Stimulated activated CD4-positive, alpha-beta T cell treated with anti-CD3 and anti-CD28 coated beads, Interleukin-15, amount 100 ng/mL, for 24 hours (primary cell): ENCODE measurements at regions not wholly inside any gene's neighbourhood (a gene's known extent, or its start where the extent isn't known, plus 50 kb on each side); places are given as distances from the start of the nearest gene placed in this dataset.
A peak's percentile ranks its signal among the peaks of the same experiment; 100 is the strongest.

Source experiments
- DNase-seq: peaks from one replicate; pipeline ENCODE4 v3.0.0-alpha.2; 2020

DNA sequence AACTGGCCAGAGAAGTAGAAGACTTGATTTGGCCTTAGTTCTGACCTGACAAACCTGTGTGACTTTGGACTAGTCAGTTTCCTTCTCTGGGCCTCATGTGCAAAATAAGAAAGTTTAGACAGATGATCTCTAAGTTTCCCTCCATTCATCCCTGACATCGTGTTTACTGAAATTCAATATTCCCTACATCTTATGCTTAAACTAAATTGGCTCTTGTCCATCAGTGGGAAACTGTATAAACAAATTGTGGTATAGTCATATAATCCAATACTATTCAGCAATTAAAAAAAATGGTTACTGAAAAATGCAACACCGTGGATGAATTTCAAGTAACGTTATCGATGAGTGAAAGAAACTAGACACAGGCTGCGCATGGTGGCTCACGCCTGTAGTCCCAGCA lies 64.4 kb upstream of the HRH1 start:
- DNase-seq = no peak

DNA sequence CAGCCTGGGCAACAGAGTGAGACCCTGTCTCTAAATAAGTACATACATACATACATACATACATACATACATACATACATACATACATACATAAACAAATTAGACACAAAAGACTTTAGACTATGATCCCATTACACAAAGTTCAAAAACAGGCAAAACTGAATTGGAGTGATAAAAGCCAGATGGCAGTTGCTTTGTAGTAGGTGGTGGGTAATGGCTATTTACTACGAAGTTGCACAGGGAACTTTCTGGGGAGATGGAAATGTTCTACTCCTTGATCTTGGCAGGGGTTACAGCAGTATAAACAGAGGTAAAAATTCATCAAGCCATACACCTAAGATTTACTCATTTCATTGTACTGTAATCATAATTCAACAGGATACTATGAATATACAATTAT lies 63.7 kb upstream of the HRH1 start:
- no peak for DNase-seq

DNA sequence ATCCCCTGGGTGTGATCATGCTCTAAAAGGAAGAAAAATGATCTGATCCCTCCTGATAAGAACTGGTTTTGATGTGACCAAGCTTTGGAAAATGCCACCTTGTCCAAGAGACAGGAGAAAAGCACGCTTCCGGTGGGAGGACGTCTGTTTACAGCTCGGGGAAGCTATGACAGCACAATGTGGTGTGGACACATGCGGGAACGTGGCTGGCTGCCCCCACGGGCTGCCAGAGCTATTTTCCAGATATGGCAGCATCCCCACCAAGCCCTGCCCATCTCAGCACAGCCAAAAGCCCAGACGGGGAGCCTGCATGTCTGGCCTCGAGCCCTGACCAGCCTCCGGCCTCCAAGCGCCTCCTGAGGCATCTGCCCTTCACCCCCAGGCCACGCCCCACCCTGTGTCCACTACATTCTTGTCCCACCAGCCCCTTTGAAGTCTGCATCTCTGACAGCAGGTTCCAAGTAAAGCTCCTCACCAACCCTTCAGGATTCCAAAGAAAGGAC lies 63.2 kb upstream of the HRH1 start:
- no peak for DNase-seq

DNA sequence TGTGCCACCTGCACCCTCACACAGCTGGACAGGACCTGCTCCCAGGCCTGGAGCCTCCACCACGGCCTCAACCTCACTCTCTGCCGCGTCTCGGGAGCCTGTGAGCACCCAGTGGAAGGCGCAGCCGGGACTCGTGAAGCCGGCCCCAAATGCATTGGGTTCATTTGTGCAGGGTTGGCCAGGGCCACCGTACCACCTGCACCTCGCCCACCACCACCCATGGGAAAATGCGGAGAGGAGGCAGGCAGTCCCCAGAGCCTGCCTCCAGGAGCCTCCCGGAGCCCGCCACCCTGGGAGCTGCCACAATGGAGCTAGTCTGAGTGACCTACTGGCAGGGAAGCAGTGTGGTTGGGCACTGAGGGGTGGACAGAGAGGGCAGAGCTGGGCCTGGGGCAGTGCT lies 62.5 kb upstream of the HRH1 start:
- DNase-seq = no peak

DNA sequence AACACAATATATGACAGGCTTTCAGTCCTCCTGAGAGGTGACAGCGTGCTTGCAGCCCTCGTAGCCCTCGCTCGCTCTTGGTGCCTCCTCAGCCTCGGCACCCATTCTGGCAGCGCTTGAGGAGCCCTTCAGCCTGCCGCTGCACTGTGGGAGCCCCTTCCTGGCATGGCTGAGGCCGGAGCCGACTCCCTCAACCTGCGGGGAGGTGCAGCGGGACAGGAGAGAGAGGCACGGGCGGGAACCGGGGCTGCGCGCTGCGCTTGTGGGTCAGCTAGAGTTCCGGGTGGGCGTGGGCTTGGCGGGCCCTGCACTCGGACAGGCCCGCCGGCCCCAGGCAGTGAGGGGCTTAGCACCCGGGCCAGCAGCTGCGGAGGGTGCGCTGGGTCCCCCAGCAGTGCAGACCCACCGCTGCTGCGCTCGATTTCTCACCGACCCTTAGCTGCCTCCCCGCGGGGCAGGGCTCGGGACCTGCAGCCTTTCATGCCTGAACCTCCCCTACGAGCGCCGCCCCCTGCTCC lies 60.4 kb upstream of the HRH1 start:
- DNase-seq = no peak

DNA sequence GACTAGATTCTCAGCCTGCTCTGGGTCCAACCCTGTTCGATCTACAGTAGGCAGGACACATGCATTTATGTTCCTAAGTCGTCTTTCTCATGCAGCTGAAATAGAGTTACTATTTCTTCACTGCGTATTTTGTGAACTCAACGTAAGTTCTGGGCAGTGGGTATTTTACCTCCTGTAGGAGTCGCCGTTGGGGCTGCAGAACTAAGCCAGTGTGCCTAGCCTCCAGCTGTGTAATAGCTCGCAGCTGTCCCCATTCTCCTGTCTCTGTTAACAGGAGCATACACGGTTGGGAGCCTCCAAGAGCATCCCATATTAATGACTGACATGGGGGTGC lies 58.4 kb upstream of the HRH1 start:
- DNase-seq = no peak

DNA sequence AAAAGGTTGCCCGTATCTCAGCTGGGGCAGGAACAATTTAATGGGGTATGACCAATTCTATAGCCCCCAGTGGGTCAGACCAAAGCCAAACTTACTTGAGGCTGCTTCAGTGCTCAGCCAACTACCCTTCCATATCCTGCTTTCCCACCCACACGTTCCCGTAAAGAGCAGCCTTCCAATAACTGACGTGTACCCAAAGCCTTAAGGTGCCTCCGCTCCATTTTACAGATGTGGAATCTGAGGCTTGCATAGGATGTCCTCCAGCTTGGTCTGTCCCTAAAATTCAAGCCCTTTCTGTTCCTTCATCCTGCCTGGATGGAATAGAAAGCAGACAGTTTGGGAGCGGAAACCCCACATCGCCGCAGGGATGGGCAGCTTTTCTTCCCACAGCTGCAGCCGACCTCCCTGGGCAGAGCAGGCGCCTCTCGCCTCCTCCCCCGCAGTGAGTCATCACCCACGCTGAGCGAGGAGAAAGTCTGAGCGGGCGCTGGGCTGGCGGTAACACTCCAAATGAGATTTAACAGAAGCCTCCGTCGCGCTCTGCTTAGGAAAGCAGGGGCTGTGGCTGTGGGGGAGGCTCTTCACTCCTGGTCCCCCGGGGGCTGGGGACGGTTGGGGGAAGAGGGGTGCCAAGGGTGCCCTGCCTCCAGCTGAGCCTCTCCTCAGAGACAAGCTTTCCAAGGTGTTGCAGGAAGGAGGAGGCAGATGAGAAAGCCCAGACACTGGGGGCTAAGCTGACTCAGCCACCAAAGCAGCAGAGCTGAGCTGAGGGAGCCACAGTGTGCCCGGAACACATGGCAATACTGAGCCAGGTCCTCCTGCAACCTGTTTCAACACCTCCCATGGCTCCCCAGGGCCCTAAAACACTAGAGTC lies 57.8 kb upstream of the HRH1 start:
- peak; percentile 90 for DNase-seq

DNA sequence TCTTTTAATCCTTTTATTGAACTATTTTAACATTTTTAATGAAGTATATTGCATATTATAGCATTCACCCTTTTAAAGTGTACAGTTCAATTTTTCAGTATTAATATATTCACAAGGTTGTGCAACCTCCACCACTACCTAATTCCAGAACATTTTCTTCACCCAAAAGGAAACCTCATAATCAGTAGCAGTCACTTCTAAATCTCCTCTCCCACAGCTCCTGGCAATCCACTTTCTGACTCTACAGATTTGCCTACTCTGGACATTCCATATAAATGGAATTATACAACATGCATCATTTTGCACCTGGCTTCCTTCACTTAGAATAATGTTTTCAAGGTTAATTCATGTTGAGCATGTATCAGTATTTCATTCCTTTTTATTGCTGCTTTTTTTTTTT lies 55.0 kb upstream of the HRH1 start:
- no peak for DNase-seq
